Astrocyte (in vitro differentiated cells and primary cell): ENCODE measurements at regions not wholly inside any gene's neighbourhood (a gene's known extent, or its start where the extent isn't known, plus 50 kb on each side); places are given as distances from the start of the nearest gene placed in this dataset.

Experiments
- EZH2 ChIP-seq: IDR thresholded peaks from 2 replicates; pipeline ENCODE4 v1.6.1; 2012; ENCODE audit warnings: mild to moderate bottlenecking, low read length, inconsistent platforms; ENCODE audit not compliant: insufficient read depth
- TF ChIP-seq, protein P1 (sequence below): IDR thresholded peaks from 2 replicates; pipeline ENCODE4 v1.5.1; 2011; ENCODE audit warnings: low read depth, mild to moderate bottlenecking, inconsistent platforms, low read length, moderate library complexity; ENCODE audit not compliant: insufficient read depth

DNA sequence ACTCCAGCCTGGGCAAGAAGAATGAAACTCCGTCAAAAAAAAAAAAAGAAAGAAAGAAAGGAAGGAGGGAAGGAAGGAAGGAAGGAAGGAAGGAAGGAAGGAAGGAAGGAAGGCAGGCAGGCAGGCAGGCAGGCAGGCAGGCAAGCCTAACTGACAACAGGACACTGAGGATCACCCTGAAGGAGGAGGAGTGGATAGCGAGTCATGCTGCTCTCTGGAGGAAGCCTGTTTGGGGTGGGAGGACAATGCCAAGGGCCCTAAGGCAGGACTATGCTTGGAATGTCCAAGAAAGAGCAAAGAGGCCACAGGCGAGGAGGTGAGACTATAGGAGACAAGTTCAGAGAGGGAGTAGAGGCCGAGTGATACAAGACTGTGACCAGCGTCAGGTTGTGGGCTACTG lies 107.0 kb upstream of the PARD3 start:
- TF ChIP-seq, protein P1, sequence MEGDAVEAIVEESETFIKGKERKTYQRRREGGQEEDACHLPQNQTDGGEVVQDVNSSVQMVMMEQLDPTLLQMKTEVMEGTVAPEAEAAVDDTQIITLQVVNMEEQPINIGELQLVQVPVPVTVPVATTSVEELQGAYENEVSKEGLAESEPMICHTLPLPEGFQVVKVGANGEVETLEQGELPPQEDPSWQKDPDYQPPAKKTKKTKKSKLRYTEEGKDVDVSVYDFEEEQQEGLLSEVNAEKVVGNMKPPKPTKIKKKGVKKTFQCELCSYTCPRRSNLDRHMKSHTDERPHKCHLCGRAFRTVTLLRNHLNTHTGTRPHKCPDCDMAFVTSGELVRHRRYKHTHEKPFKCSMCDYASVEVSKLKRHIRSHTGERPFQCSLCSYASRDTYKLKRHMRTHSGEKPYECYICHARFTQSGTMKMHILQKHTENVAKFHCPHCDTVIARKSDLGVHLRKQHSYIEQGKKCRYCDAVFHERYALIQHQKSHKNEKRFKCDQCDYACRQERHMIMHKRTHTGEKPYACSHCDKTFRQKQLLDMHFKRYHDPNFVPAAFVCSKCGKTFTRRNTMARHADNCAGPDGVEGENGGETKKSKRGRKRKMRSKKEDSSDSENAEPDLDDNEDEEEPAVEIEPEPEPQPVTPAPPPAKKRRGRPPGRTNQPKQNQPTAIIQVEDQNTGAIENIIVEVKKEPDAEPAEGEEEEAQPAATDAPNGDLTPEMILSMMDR, result no peak
- no peak for TF ChIP-seq EZH2
